SK-N-SH (cell line): ENCODE measurements at regions not wholly inside any gene's neighbourhood (a gene's known extent, or its start where the extent isn't known, plus 50 kb on each side); places are given as distances from the start of the nearest gene placed in this dataset.
A peak's percentile ranks its signal among the peaks of the same experiment; 100 is the strongest.

Source experiments
- CTCF ChIA-PET: fragments of 300-600, 350-600 bp; formaldehyde crosslinking; extraction: SDS; loops from one replicate; lab custom pipeline; 2021; lab: Yijun Ruan, JAX
- POLR2A ChIA-PET: fragments of 350-600 bp; sonication (Branson Sonifier 250); formaldehyde crosslinking; extraction: SDS; loops from one replicate; lab custom pipeline; 2020; ENCODE audit warnings: antibody characterized with exemption, inconsistent platforms; lab: Yijun Ruan, JAX
- DNase-seq: peaks from one replicate; pipeline ENCODE4 v3.0.0; 2012
- H2AFZ ChIP-seq: fragments of 200-600 bp; sonication (generic); 2 replicates; pipeline ENCODE4 v1.8.1; 2016; ENCODE audit warnings: antibody characterized with exemption, mild to moderate bottlenecking, low read depth
- H3F3A ChIP-seq: fragments of 200-600 bp; sonication (generic); replicated peaks from 2 replicates; pipeline ENCODE3; 2016; ENCODE audit warnings: antibody characterized with exemption, mild to moderate bottlenecking; ENCODE audit not compliant: insufficient read depth
- H3K27ac ChIP-seq, 2 experiments: fragments of 200-500 bp in 1 of 2; fragments of 200-600 bp in 1 of 2; sonication (Bioruptor generic) in 1 of 2; sonication (generic), shearing (Covaris generic) in 1 of 2; 2 replicates each; pipeline versions ENCODE4 v1.5.1 to v1.6.1; 2014 to 2016; ENCODE audit warnings: low read depth in 2 of 2, inconsistent platforms in 1 of 2, low read length in 1 of 2, mild to moderate bottlenecking in 1 of 2, mixed read lengths in 1 of 2
- H3K27me3 ChIP-seq: fragments of 200-600 bp; sonication (generic), shearing (Covaris generic); 2 replicates; pipeline ENCODE4 v1.6.1; 2016; ENCODE audit warnings: mixed run types; ENCODE audit not compliant: insufficient read depth
- H3K36me3 ChIP-seq, 2 experiments: fragments of 200-500 bp in 1 of 2; fragments of 200-600 bp in 1 of 2; sonication (Bioruptor generic) in 1 of 2; sonication (generic) in 1 of 2; replicated peaks in 1 of 2; 2 replicates each; pipeline versions ENCODE3 to v1.5.1; 2014 to 2016; ENCODE audit warnings: low read length in 1 of 2, mild to moderate bottlenecking in 1 of 2; ENCODE audit not compliant: insufficient read depth in 2 of 2, control insufficient read depth in 1 of 2
- H3K4me1 ChIP-seq, 2 experiments: fragments of 200-500 bp in 1 of 2; fragments of 200-600 bp in 1 of 2; sonication (Bioruptor generic) in 1 of 2; sonication (generic), shearing (Covaris generic) in 1 of 2; 2 replicates each; pipeline versions ENCODE4 v1.5.1 to v1.6.1; 2014 to 2016; ENCODE audit warnings: low read depth in 1 of 2, low read length in 1 of 2, mixed run types in 1 of 2; ENCODE audit not compliant: insufficient read depth in 2 of 2, control insufficient read depth in 1 of 2
- H3K4me2 ChIP-seq: fragments of 200-600 bp; sonication (generic), shearing (Covaris generic); 2 replicates; pipeline ENCODE4 v1.6.1; 2017; ENCODE audit warnings: mixed run types
- H3K4me3 ChIP-seq, 2 experiments: fragments of 200-500 bp in 1 of 2; fragments of 200-600 bp in 1 of 2; sonication (Bioruptor generic) in 1 of 2; sonication (generic), shearing (Covaris generic) in 1 of 2; 2 replicates each; pipeline versions ENCODE4 v1.5.1 to v1.8.1; 2014 to 2016; ENCODE audit warnings: low read depth in 2 of 2, inconsistent platforms in 1 of 2, low read length in 1 of 2, mild to moderate bottlenecking in 1 of 2, mixed read lengths in 1 of 2, moderate library complexity in 1 of 2
- H3K79me2 ChIP-seq: fragments of 200-600 bp; sonication (generic); 2 replicates; pipeline ENCODE4 v1.8.1; 2017; ENCODE audit warnings: mild to moderate bottlenecking; ENCODE audit not compliant: insufficient read depth
- H3K9ac ChIP-seq: fragments of 200-600 bp; sonication (generic); 2 replicates; pipeline ENCODE4 v1.6.1; 2017; ENCODE audit warnings: mixed run types
- H3K9me2 ChIP-seq: fragments of 200-600 bp; sonication (generic); 2 replicates; pipeline ENCODE4 v1.6.1; 2017; ENCODE audit warnings: mixed run types
- H3K9me3 ChIP-seq: fragments of 200-600 bp; sonication (generic); 2 replicates; pipeline ENCODE4 v1.6.1; 2017; ENCODE audit warnings: mixed run types, mild to moderate bottlenecking, moderate library complexity
- H4K20me1 ChIP-seq: fragments of 200-600 bp; sonication (generic); 2 replicates; pipeline ENCODE4 v1.6.1; 2017; ENCODE audit warnings: mild to moderate bottlenecking, mixed run types; ENCODE audit not compliant: insufficient read depth
- EP300 ChIP-seq, 2 experiments: IDR thresholded peaks; 2 replicates each; pipeline versions ENCODE4 v1.4.0 to v1.6.1; 2012; ENCODE audit warnings: borderline replicate concordance in 1 of 2, low read depth in 1 of 2, low read length in 1 of 2
- EZH2phosphoT487 ChIP-seq: fragments of 200-600 bp; sonication (generic); IDR thresholded peaks from 2 replicates; pipeline ENCODE4 v1.6.1; 2017; ENCODE audit warnings: low read depth, mixed run types, mild to moderate bottlenecking, antibody characterized with exemption, moderate library complexity, borderline replicate concordance
- FOSL2 ChIP-seq: IDR thresholded peaks from 2 replicates; pipeline ENCODE4 v1.4.0; 2012; ENCODE audit warnings: low read depth, mild to moderate bottlenecking, moderate library complexity, borderline replicate concordance
- FOXJ3 ChIP-seq: sonication (generic); formaldehyde crosslinking; IDR thresholded peaks from 2 replicates; pipeline ENCODE4 v1.5.1; 2020; ENCODE audit warnings: mild to moderate bottlenecking, missing genetic modification reagents
- GATA2 ChIP-seq: sonication (generic); formaldehyde crosslinking; IDR thresholded peaks from 2 replicates; pipeline ENCODE4 v1.5.0; 2020; ENCODE audit warnings: mild to moderate bottlenecking, missing genetic modification reagents
- JUND ChIP-seq: IDR thresholded peaks from 2 replicates; pipeline ENCODE4 v1.4.0; 2012
- MEF2A ChIP-seq: IDR thresholded peaks from 2 replicates; pipeline ENCODE4 v1.4.0; 2012; ENCODE audit warnings: low read depth, borderline replicate concordance
- MXI1 ChIP-seq: IDR thresholded peaks from 2 replicates; pipeline ENCODE4 v1.6.1; 2012; ENCODE audit warnings: mild to moderate bottlenecking, low read depth, low read length, improper control_type of control experiment
- PBX3 ChIP-seq: IDR thresholded peaks from 2 replicates; pipeline ENCODE4; 2012
- RFX5 ChIP-seq: IDR thresholded peaks from 2 replicates; pipeline ENCODE4 v1.6.1; 2012; ENCODE audit warnings: mild to moderate bottlenecking, improper control_type of control experiment, low read length
- RXRA ChIP-seq: IDR thresholded peaks from 2 replicates; pipeline ENCODE4 v1.4.0; 2012; ENCODE audit warnings: low read depth, mild to moderate bottlenecking, borderline replicate concordance
- SIN3A ChIP-seq: IDR thresholded peaks from 2 replicates; pipeline ENCODE4 v1.6.1; 2012; ENCODE audit warnings: low read depth, mild to moderate bottlenecking, low read length, moderate library complexity, borderline replicate concordance
- SMC3 ChIP-seq: IDR thresholded peaks from 2 replicates; pipeline ENCODE4 v1.6.1; 2012; ENCODE audit warnings: low read depth, low read length, improper control_type of control experiment
- TAF1 ChIP-seq: IDR thresholded peaks from 2 replicates; pipeline ENCODE4 v1.6.1; 2012; ENCODE audit warnings: low read depth, mild to moderate bottlenecking, low read length, moderate library complexity, borderline replicate concordance
- TCF12 ChIP-seq: IDR thresholded peaks from 2 replicates; pipeline ENCODE4 v1.4.0; 2012
- USF2 ChIP-seq: fragments of 150-350 bp; IDR thresholded peaks from 2 replicates; pipeline ENCODE4 v1.6.1; 2017; ENCODE audit warnings: antibody characterized with exemption, low read length, low read depth, borderline replicate concordance
- YY1 ChIP-seq: IDR thresholded peaks from 2 replicates; pipeline ENCODE4 v1.4.0; 2012; ENCODE audit warnings: low read depth, mild to moderate bottlenecking
- WGBS: methylation state at CpG from one replicate; pipeline ENCODE4 v1.1.6; 2017; ENCODE audit warnings: low lambda C conversion rate; 5-methylcytosine and 5-hydroxymethylcytosine counted together
- TF ChIP-seq, protein P1 (sequence below): fragments of 150-350 bp; IDR thresholded peaks from 2 replicates; pipeline ENCODE4 v1.6.1; 2016; ENCODE audit warnings: mild to moderate bottlenecking, low read depth, low read length
- TF ChIP-seq, protein P2 (sequence below): IDR thresholded peaks from 2 replicates; pipeline ENCODE4 v1.4.0; 2012; ENCODE audit warnings: low read depth, borderline replicate concordance
- TF ChIP-seq, protein P3 (sequence below): IDR thresholded peaks from 2 replicates; pipeline ENCODE4 v1.4.0; 2012; ENCODE audit warnings: low read depth
- TF ChIP-seq, protein P4 (sequence below): IDR thresholded peaks from 2 replicates; pipeline ENCODE4 v1.6.1; 2012; ENCODE audit warnings: mild to moderate bottlenecking, low read depth, low read length, moderate library complexity

GRCh38 chr5:167730121-167730520 is 561.3 kb upstream of the WWC1 start:
- Histone ChIP-seq H3K4me2 (no peak overlapping the region; the same call in 1 of the 2 replicates), H3K4me1 (peaks cover 0 to 42% of the 10 kb centered on the region in 2 experiments; a peak in 2 of 4 replicates), H4K20me1 (no peaks in the 10 kb centered on the region), H2AFZ (no peak overlapping the region), H3K4me3 (no peak overlapping the region), H3K9me3 (no peaks in the 10 kb centered on the region), H3K27me3 (no peaks in the 10 kb centered on the region), H3K9me2 (no peaks in the 10 kb centered on the region), H3K36me3 (no peaks in the 10 kb centered on the region), H3K27ac (peak overlapping the region in 1 of 2 experiments; percentile 74; a peak in 2 of 4 replicates), H3K79me2 (no peaks in the 10 kb centered on the region), H3K9ac (peak overlapping the region; percentile 19; the same call in 1 of the 2 replicates), H3F3A (peaks cover 21% of the 10 kb centered on the region)
- POLR2A ChIA-PET, result no interaction called here
- WGBS, result 58% methylated on average over 3 of the region's 3 CpGs
- no peak for DNase-seq
- CTCF ChIA-PET, result interaction anchor here (3.9 kb wide), 1 partner anchor 317 kb away, joined by 21 read pairs; no protein-coding TSS in a partner anchor
- no peak for TF ChIP-seq SIN3A
- TF ChIP-seq YY1, result no peak
- no peak for TF ChIP-seq TAF1
- TF ChIP-seq EZH2phosphoT487, result no peak
- TF ChIP-seq, protein P1, sequence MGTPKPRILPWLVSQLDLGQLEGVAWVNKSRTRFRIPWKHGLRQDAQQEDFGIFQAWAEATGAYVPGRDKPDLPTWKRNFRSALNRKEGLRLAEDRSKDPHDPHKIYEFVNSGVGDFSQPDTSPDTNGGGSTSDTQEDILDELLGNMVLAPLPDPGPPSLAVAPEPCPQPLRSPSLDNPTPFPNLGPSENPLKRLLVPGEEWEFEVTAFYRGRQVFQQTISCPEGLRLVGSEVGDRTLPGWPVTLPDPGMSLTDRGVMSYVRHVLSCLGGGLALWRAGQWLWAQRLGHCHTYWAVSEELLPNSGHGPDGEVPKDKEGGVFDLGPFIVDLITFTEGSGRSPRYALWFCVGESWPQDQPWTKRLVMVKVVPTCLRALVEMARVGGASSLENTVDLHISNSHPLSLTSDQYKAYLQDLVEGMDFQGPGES, result no peak
- TF ChIP-seq FOXJ3 (CRISPR knock-in tag), result no peak
- TF ChIP-seq PBX3, result peak; percentile 44
- TF ChIP-seq GATA2 (CRISPR knock-in tag), result no peak
- peak; percentile 15; the same call in 1 of the 2 replicates for TF ChIP-seq RXRA
- TF ChIP-seq, protein P2, sequence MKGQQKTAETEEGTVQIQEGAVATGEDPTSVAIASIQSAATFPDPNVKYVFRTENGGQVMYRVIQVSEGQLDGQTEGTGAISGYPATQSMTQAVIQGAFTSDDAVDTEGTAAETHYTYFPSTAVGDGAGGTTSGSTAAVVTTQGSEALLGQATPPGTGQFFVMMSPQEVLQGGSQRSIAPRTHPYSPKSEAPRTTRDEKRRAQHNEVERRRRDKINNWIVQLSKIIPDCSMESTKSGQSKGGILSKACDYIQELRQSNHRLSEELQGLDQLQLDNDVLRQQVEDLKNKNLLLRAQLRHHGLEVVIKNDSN, result no peak
- peak; percentile 76; the same call in 1 of the 2 replicates for TF ChIP-seq FOSL2
- TF ChIP-seq, protein P3, sequence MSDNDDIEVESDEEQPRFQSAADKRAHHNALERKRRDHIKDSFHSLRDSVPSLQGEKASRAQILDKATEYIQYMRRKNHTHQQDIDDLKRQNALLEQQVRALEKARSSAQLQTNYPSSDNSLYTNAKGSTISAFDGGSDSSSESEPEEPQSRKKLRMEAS, result no peak
- TF ChIP-seq SMC3, result 0 out of 2 replicates have a peak, but pooled peaks have one; percentile 8
- TF ChIP-seq, protein P4, sequence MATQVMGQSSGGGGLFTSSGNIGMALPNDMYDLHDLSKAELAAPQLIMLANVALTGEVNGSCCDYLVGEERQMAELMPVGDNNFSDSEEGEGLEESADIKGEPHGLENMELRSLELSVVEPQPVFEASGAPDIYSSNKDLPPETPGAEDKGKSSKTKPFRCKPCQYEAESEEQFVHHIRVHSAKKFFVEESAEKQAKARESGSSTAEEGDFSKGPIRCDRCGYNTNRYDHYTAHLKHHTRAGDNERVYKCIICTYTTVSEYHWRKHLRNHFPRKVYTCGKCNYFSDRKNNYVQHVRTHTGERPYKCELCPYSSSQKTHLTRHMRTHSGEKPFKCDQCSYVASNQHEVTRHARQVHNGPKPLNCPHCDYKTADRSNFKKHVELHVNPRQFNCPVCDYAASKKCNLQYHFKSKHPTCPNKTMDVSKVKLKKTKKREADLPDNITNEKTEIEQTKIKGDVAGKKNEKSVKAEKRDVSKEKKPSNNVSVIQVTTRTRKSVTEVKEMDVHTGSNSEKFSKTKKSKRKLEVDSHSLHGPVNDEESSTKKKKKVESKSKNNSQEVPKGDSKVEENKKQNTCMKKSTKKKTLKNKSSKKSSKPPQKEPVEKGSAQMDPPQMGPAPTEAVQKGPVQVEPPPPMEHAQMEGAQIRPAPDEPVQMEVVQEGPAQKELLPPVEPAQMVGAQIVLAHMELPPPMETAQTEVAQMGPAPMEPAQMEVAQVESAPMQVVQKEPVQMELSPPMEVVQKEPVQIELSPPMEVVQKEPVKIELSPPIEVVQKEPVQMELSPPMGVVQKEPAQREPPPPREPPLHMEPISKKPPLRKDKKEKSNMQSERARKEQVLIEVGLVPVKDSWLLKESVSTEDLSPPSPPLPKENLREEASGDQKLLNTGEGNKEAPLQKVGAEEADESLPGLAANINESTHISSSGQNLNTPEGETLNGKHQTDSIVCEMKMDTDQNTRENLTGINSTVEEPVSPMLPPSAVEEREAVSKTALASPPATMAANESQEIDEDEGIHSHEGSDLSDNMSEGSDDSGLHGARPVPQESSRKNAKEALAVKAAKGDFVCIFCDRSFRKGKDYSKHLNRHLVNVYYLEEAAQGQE, result no peak
- TF ChIP-seq JUND, result peak; percentile 72
- TF ChIP-seq RFX5, result no peak
- no peak for TF ChIP-seq USF2
- peak in 1 of 2 experiments; percentile 38; a peak in 2 of 4 replicates for TF ChIP-seq EP300 (IDR thresholded peaks at IDR 0.05; ENCODE audit: borderline replicate concordance in 1 of 2, low read depth in 1 of 2, low read length in 1 of 2)
- no peak for TF ChIP-seq MXI1
- peak; percentile 24; the same call in 1 of the 2 replicates for TF ChIP-seq MEF2A
- TF ChIP-seq TCF12, result peak; percentile 52
